ENCODE measurements at regions not wholly inside any gene's neighbourhood (a gene's known extent, or its start where the extent isn't known, plus 50 kb on each side); places are given as distances from the start of the nearest gene placed in this dataset.

DNA sequence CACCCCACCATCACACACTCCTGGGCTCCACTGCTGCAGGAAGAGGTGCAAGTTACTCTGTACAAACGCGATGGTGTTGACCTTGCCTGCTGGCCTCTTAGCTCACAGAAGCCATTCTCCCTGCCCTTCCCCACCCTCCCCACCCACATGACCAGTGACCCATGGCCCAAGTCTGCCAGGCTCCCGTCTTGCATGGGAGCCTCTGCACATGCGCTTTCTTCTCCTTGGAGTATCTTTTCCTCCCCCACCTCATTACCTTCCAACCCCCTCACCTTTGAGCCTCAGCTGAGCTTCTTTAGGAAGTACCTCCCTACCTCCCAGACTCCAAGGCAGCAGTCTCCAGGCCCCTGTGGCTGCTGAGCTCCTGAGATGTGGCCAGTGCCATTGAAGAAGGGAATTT lies 337.7 kb upstream of the ZNF32 start:
- no peak for DNase-seq
- Histone ChIP-seq H3K4me1 (ENCODE audit: control insufficient read depth, insufficient read depth, low read length) (no peaks in the 10 kb centered on the region), H3K9me3 (ENCODE audit: control insufficient read depth, insufficient read depth, low read length) (no peaks in the 10 kb centered on the region), H3K27me3 (ENCODE audit: control insufficient read depth, insufficient read depth, low read length) (no peaks in the 10 kb centered on the region), H3K4me3 (ENCODE audit: low read length) (no peak overlapping the region), H3K36me3 (ENCODE audit: control insufficient read depth, insufficient read depth, low read length) (no peaks in the 10 kb centered on the region), H3K27ac (ENCODE audit: low read length) (no peak overlapping the region)
- H3K27ac Mint-ChIP-seq, result no peak overlapping the region
- WGBS (ENCODE audit: insufficient coverage), result 97% methylated on average over 4 of the region's 4 CpGs
- H3K4me3 Mint-ChIP-seq, result no peak overlapping the region
- H3K36me3 Mint-ChIP-seq, result no peaks in the 10 kb centered on the region
- no peak for ATAC-seq
- H3K9me3 Mint-ChIP-seq, result no peaks in the 10 kb centered on the region
- intact Hi-C loops (cut with micrococcal nuclease), result no loop called here
- TF ChIP-seq, protein P1, sequence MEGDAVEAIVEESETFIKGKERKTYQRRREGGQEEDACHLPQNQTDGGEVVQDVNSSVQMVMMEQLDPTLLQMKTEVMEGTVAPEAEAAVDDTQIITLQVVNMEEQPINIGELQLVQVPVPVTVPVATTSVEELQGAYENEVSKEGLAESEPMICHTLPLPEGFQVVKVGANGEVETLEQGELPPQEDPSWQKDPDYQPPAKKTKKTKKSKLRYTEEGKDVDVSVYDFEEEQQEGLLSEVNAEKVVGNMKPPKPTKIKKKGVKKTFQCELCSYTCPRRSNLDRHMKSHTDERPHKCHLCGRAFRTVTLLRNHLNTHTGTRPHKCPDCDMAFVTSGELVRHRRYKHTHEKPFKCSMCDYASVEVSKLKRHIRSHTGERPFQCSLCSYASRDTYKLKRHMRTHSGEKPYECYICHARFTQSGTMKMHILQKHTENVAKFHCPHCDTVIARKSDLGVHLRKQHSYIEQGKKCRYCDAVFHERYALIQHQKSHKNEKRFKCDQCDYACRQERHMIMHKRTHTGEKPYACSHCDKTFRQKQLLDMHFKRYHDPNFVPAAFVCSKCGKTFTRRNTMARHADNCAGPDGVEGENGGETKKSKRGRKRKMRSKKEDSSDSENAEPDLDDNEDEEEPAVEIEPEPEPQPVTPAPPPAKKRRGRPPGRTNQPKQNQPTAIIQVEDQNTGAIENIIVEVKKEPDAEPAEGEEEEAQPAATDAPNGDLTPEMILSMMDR (IDR thresholded peaks at IDR 0.05), result no peak
- H3K4me1 Mint-ChIP-seq, result no peaks in the 10 kb centered on the region
- H3K27me3 Mint-ChIP-seq (ENCODE audit: low read depth in 2 of 2), result peaks cover 11 to 14% of the 10 kb centered on the region in 2 donors

DNA sequence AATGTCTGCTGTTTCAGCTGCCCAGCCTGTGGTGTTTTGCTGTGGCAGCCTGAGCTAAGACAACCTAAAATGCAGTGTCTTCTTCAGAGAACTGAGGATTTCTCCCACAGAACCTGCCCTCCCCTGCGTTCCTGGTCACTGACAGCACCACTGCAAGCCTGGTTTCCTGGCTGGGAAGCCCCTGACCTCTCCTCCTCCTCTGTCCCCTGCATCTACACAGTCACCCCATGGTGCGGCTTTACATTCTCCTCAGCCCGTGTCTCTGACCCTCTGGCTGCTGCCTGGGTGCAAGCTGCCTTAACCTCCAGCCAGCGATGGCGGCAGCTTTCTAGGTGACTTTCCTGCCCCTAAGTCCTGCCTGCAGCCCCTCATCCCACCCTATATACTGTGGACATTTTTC lies 337.3 kb upstream of the ZNF32 start:
- no peak for DNase-seq
- H3K27me3 ChIP-seq (ENCODE audit: control insufficient read depth, insufficient read depth, low read length), result no peaks in the 10 kb centered on the region
- 93% methylated on average over 5 of the region's 5 CpGs for WGBS (ENCODE audit: insufficient coverage)
- H3K4me3 ChIP-seq (ENCODE audit: low read length), result no peak overlapping the region
- TF ChIP-seq, protein P1 (IDR thresholded peaks at IDR 0.05), result no peak
- H3K4me1 ChIP-seq (ENCODE audit: control insufficient read depth, insufficient read depth, low read length), result no peaks in the 10 kb centered on the region
- no peak overlapping the region for H3K27ac ChIP-seq (ENCODE audit: low read length)
- no peaks in the 10 kb centered on the region for H3K36me3 Mint-ChIP-seq
- H3K36me3 ChIP-seq (ENCODE audit: control insufficient read depth, insufficient read depth, low read length), result no peaks in the 10 kb centered on the region
- no peak for ATAC-seq
- no peaks in the 10 kb centered on the region for H3K9me3 ChIP-seq (ENCODE audit: control insufficient read depth, insufficient read depth, low read length)
- intact Hi-C loops (cut with micrococcal nuclease), result no loop called here
- H3K27me3 Mint-ChIP-seq (ENCODE audit: low read depth in 2 of 2), result peaks cover 10 to 14% of the 10 kb centered on the region in 2 donors
- H3K27ac Mint-ChIP-seq, result no peak overlapping the region
- H3K9me3 Mint-ChIP-seq, result no peaks in the 10 kb centered on the region
- no peak overlapping the region for H3K4me3 Mint-ChIP-seq
- no peaks in the 10 kb centered on the region for H3K4me1 Mint-ChIP-seq

DNA sequence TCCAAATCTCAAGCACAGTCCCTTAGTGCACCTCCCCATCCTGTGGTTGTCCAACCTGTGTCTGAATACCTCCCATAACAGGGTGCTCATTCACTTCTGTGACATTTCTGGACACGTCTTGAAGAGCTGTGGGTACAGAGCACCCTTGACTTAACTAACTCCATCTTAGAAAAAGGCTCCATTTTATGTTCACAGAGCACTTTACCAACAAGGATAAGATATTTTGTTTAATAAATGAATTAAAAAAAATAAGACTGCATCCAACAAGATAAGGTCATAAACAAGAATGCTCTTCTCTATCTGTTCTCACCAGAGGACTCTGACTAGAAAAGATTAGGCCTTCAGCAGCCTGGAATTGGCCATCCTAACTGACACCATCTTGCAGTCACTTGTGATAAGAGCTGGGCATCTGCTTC lies 335.2 kb upstream of the ZNF32 start:
- Histone ChIP-seq H3K4me1 (ENCODE audit: control insufficient read depth, insufficient read depth, low read length) (peaks cover 11% of the 10 kb centered on the region), H3K4me3 (ENCODE audit: low read length) (no peak overlapping the region), H3K27me3 (ENCODE audit: control insufficient read depth, insufficient read depth, low read length) (no peaks in the 10 kb centered on the region), H3K27ac (ENCODE audit: low read length) (no peak overlapping the region), H3K9me3 (ENCODE audit: control insufficient read depth, insufficient read depth, low read length) (no peaks in the 10 kb centered on the region), H3K36me3 (ENCODE audit: control insufficient read depth, insufficient read depth, low read length) (no peaks in the 10 kb centered on the region)
- Mint-ChIP-seq H3K4me1 (peaks cover 5 to 6% of the 10 kb centered on the region in 2 donors), H3K27ac (no peak overlapping the region), H3K27me3 (ENCODE audit: low read depth in 2 of 2) (peaks cover 0 to 2% of the 10 kb centered on the region in 2 donors), H3K4me3 (no peak overlapping the region), H3K9me3 (no peaks in the 10 kb centered on the region), H3K36me3 (no peaks in the 10 kb centered on the region)
- no peak for ATAC-seq
- DNase-seq, result no peak
- TF ChIP-seq, protein P1 (IDR thresholded peaks at IDR 0.05), result no peak
- WGBS (ENCODE audit: insufficient coverage), result no CpG with 5 or more reads among the region's 1 CpG
- intact Hi-C loops (cut with micrococcal nuclease), result no loop called here

DNA sequence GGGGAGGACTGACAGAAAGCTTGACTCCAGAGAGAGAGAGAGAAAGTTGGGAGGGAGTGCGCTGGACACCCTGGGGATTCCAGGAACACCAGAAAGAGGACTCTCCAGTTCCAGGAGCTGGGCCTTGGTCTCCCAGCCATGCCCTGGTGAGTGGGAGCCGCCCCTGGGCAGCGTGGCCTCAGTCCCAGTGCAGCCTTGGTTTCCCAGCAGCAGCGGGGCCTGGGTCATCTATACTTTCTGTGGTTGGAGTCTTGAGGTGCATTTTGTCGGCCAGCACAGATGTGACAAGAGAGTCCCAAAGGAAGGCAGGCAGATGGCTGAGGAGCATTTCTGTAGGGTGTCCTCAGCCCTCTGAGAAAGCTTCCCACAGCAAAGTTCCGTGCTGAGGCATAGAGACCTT lies 334.7 kb upstream of the ZNF32 start:
- ATAC-seq, result no peak
- H3K27ac Mint-ChIP-seq, result no peak overlapping the region
- no peak for DNase-seq
- no peaks in the 10 kb centered on the region for H3K27me3 Mint-ChIP-seq (ENCODE audit: low read depth in 2 of 2)
- TF ChIP-seq, protein P1 (IDR thresholded peaks at IDR 0.05), result no peak
- Histone ChIP-seq H3K27ac (ENCODE audit: low read length) (no peak overlapping the region), H3K27me3 (ENCODE audit: control insufficient read depth, insufficient read depth, low read length) (no peaks in the 10 kb centered on the region), H3K4me1 (ENCODE audit: control insufficient read depth, insufficient read depth, low read length) (peaks cover 11% of the 10 kb centered on the region), H3K36me3 (ENCODE audit: control insufficient read depth, insufficient read depth, low read length) (no peaks in the 10 kb centered on the region), H3K9me3 (ENCODE audit: control insufficient read depth, insufficient read depth, low read length) (no peaks in the 10 kb centered on the region), H3K4me3 (ENCODE audit: low read length) (no peak overlapping the region)
- no peaks in the 10 kb centered on the region for H3K36me3 Mint-ChIP-seq
- H3K9me3 Mint-ChIP-seq, result no peaks in the 10 kb centered on the region
- H3K4me1 Mint-ChIP-seq, result peaks cover 7% of the 10 kb centered on the region in 2 donors
- no peak overlapping the region for H3K4me3 Mint-ChIP-seq
- intact Hi-C loops (cut with micrococcal nuclease), result no loop called here
- WGBS (ENCODE audit: insufficient coverage), result 87% methylated on average over 6 of the region's 6 CpGs
